OCI-LY7 (cell line): ENCODE measurements at regions not wholly inside any gene's neighbourhood (a gene's known extent, or its start where the extent isn't known, plus 50 kb on each side); places are given as distances from the start of the nearest gene placed in this dataset.

Experiments used
- BruUV-seq: library from RNA; stranded (reverse); fragments of 400-500 nt; replicated peaks from 2 replicates; lab custom pipeline; 2021; lab: Mats Ljungman, UMichigan
- CTCF ChIA-PET: fragments of 300-600 bp; sonication (Branson Sonifier 250); formaldehyde crosslinking; loops from one replicate; lab custom pipeline; 2022; ENCODE audit warnings: antibody characterized with exemption; ENCODE audit not compliant: unreplicated experiment; lab: Charles Lee
- POLR2A ChIA-PET: fragments of 300-600 bp; sonication (Branson Sonifier 250); formaldehyde crosslinking; loops from one replicate; lab custom pipeline; 2022; ENCODE audit warnings: antibody characterized with exemption; lab: Charles Lee
- DNase-seq: peaks from one replicate; pipeline ENCODE4 v3.0.0-alpha.2; 2015; ENCODE audit warnings: low spot score
- H2AFZ ChIP-seq: fragments of 200-600 bp; sonication (generic), shearing (Covaris generic); 2 replicates; pipeline ENCODE4 v1.6.1; 2014; ENCODE audit warnings: mild to moderate bottlenecking, antibody characterized with exemption, low read length, moderate library complexity
- H3K27ac ChIP-seq: fragments of 200-600 bp; sonication (generic); 2 replicates; pipeline ENCODE4 v1.5.1; 2014; ENCODE audit warnings: mixed run types, low read depth, mild to moderate bottlenecking, moderate library complexity, low read length, inconsistent platforms; ENCODE audit not compliant: poor library complexity, severe bottlenecking
- H3K36me3 ChIP-seq: fragments of 200-600 bp; sonication (generic); 2 replicates; pipeline ENCODE4 v1.6.1; 2014; ENCODE audit warnings: mild to moderate bottlenecking, antibody characterized with exemption, low read length, moderate library complexity, mixed read lengths; ENCODE audit not compliant: insufficient read depth
- H3K4me1 ChIP-seq: fragments of 200-600 bp; sonication (generic); 2 replicates; pipeline ENCODE4 v1.5.1; 2014; ENCODE audit warnings: mild to moderate bottlenecking, low read length; ENCODE audit not compliant: insufficient read depth, poor library complexity, severe bottlenecking
- H3K4me2 ChIP-seq: fragments of 200-600 bp; sonication (generic); 2 replicates; pipeline ENCODE4 v1.6.1; 2014; ENCODE audit warnings: mild to moderate bottlenecking, low read length
- H3K4me3 ChIP-seq: fragments of 200-600 bp; sonication (generic); 2 replicates; pipeline ENCODE4 v1.5.1; 2014; ENCODE audit warnings: mild to moderate bottlenecking, low read depth, low read length; ENCODE audit not compliant: poor library complexity, severe bottlenecking
- H3K79me2 ChIP-seq: fragments of 200-600 bp; sonication (generic); 2 replicates; pipeline ENCODE4 v1.6.1; 2016; ENCODE audit warnings: low read depth, mild to moderate bottlenecking, low read length, moderate library complexity, mixed read lengths; ENCODE audit not compliant: insufficient read depth
- H3K9me2 ChIP-seq: fragments of 200-600 bp; sonication (generic); 2 replicates; pipeline ENCODE4 v1.6.1; 2016; ENCODE audit warnings: mild to moderate bottlenecking, low read length, mixed read lengths; ENCODE audit not compliant: insufficient read depth
- H3K9me3 ChIP-seq: fragments of 200-600 bp; sonication (generic); 2 replicates; pipeline ENCODE4 v1.6.1; 2014; ENCODE audit warnings: mild to moderate bottlenecking, mixed run types, low read length, mixed read lengths
- H4K20me1 ChIP-seq: fragments of 200-600 bp; sonication (generic); 2 replicates; pipeline ENCODE4 v1.6.1; 2014; ENCODE audit warnings: mild to moderate bottlenecking, antibody characterized with exemption, low read length, moderate library complexity, mixed read lengths; ENCODE audit not compliant: insufficient read depth
- EZH2phosphoT487 ChIP-seq: fragments of 200-600 bp; sonication (generic); IDR thresholded peaks from 2 replicates; pipeline ENCODE4 v1.6.1; 2018; ENCODE audit warnings: low read depth, borderline replicate concordance, mild to moderate bottlenecking, mixed run types, antibody characterized with exemption, low read length, moderate library complexity, mixed read lengths
- intact Hi-C: fragments of 100-400 bp; cut with micrococcal nuclease; formaldehyde crosslinking; loops from one replicate; pipeline ENCODE4 v1.10.0; 2022; ENCODE audit not compliant: unreplicated experiment
- TF ChIP-seq, protein P1 (sequence below): fragments of 200-600 bp; sonication (generic); conservative IDR thresholded peaks from 2 replicates; pipeline ENCODE4 v1.5.1; 2014; ENCODE audit warnings: mild to moderate bottlenecking, antibody characterized with exemption, low read length, moderate library complexity, mixed read lengths

DNA sequence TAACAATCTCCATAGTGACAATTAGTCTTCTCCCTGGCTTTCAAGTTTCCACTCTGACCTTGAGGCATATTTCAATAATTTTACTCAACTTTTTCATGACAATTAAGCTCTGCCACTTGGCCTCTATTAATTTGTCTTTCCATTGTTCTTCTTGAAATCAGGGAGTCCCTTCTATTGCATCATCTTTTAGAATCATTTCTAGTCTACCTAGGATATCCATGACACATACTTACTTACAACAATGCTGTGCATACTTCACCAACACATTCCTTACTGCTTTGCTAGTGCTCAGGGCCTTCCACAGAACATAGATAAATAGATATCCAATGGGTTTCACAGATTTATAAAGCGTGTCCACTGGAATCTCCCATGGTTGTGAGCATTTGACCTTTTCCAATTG lies 331.5 kb upstream of the LRP1B start:
- Histone ChIP-seq H3K36me3 (no peaks in the 10 kb centered on the region), H3K79me2 (no peaks in the 10 kb centered on the region), H2AFZ (no peak overlapping the region), H3K4me1 (no peaks in the 10 kb centered on the region), H3K4me3 (no peak overlapping the region), H3K9me2 (no peaks in the 10 kb centered on the region), H3K9me3 (no peaks in the 10 kb centered on the region), H4K20me1 (no peaks in the 10 kb centered on the region), H3K4me2 (no peak overlapping the region), H3K27ac (no peak overlapping the region)
- ChIA-PET POLR2A (no interaction called here), CTCF (no interaction called here)
- no TSS peak for BruUV-seq
- intact Hi-C loops: no loop called here
- no peak for TF ChIP-seq EZH2phosphoT487
- TF ChIP-seq, protein P1, sequence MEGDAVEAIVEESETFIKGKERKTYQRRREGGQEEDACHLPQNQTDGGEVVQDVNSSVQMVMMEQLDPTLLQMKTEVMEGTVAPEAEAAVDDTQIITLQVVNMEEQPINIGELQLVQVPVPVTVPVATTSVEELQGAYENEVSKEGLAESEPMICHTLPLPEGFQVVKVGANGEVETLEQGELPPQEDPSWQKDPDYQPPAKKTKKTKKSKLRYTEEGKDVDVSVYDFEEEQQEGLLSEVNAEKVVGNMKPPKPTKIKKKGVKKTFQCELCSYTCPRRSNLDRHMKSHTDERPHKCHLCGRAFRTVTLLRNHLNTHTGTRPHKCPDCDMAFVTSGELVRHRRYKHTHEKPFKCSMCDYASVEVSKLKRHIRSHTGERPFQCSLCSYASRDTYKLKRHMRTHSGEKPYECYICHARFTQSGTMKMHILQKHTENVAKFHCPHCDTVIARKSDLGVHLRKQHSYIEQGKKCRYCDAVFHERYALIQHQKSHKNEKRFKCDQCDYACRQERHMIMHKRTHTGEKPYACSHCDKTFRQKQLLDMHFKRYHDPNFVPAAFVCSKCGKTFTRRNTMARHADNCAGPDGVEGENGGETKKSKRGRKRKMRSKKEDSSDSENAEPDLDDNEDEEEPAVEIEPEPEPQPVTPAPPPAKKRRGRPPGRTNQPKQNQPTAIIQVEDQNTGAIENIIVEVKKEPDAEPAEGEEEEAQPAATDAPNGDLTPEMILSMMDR: no peak
- DNase-seq: no peak

DNA sequence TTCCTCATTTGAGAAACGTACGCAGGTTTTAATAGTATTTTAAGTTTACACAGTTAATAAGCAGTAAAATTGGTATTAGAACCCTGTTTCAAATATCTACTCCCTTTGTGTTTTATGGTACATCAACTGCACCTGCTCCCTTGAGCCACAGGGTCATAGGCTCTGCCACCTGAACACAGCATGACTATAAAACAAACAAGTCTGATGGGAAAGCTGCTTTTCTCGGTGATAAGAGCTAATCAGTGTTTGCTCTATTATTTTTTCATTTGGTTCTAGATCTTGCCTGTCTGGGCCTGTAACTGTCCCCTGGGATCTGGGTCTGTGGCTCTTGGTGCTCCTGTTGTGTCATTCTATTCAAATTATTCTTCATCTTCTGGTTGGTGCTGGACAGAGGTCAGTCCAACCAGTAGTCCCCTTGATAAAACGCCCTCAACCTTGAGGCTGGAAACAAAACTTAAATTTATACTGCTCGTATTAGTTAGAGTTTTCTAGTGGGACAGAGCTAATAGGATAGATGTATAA lies 314.8 kb upstream of the LRP1B start:
- ChIA-PET CTCF (no interaction called here), POLR2A (no interaction called here)
- Histone ChIP-seq H3K79me2 (no peaks in the 10 kb centered on the region), H3K9me2 (no peaks in the 10 kb centered on the region), H3K36me3 (no peaks in the 10 kb centered on the region), H3K9me3 (no peaks in the 10 kb centered on the region), H4K20me1 (no peaks in the 10 kb centered on the region), H3K27ac (no peak overlapping the region), H3K4me3 (no peak overlapping the region), H3K4me2 (no peak overlapping the region), H3K4me1 (no peaks in the 10 kb centered on the region), H2AFZ (no peak overlapping the region)
- DNase-seq: no peak
- intact Hi-C loops: no loop called here
- BruUV-seq: no TSS peak
- TF ChIP-seq EZH2phosphoT487: no peak
- TF ChIP-seq, protein P1: no peak

DNA sequence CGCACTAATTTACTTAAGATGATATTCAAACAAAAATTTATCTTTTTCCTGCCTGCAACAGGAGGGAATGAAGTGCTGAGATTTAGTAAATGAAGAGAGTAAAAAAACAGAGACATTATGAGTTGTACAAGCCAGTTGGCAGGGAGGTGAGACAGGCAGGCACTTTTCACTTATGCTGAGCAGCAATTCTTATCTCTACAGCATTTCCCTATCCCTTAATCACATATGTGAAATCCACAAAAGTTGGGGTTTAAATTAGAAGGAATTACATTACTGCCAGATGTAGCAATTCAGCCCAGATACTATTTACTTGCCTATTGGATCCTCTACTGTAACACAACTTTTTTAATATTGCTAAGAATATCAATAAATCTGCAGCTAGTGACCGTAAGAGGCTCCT lies 314.2 kb upstream of the LRP1B start:
- Histone ChIP-seq H3K9me2 (no peaks in the 10 kb centered on the region), H3K4me3 (no peak overlapping the region), H3K79me2 (no peaks in the 10 kb centered on the region), H3K27ac (no peak overlapping the region), H3K9me3 (no peaks in the 10 kb centered on the region), H4K20me1 (no peaks in the 10 kb centered on the region), H3K4me2 (no peak overlapping the region), H2AFZ (no peak overlapping the region), H3K36me3 (no peaks in the 10 kb centered on the region), H3K4me1 (no peaks in the 10 kb centered on the region)
- DNase-seq: no peak
- ChIA-PET POLR2A (interaction anchor here (0.6 kb wide), 1 partner anchor 49 kb away, joined by 5 read pairs; no protein-coding TSS in a partner anchor), CTCF (no interaction called here)
- intact Hi-C loops: no loop called here
- BruUV-seq: no TSS peak
- TF ChIP-seq EZH2phosphoT487: no peak
- TF ChIP-seq, protein P1: no peak
